ENCODE measurements at regions not wholly inside any gene's neighbourhood (a gene's known extent, or its start where the extent isn't known, plus 50 kb on each side); places are given as distances from the start of the nearest gene placed in this dataset.

- no peak for DNase-seq (ENCODE audit: low read depth)
- no peak for TF ChIP-seq CTCF (IDR thresholded peaks at IDR 0.05; ENCODE audit: low read depth, low read length, missing control alignments)
Observed at GRCh38 chr10:9965341-9965740, 1052.3 kb upstream of the CELF2 start.

GRCh38 chr10:9986786-9987185 is 1030.9 kb upstream of the CELF2 start:
- TF ChIP-seq CTCF (IDR thresholded peaks at IDR 0.05; ENCODE audit: low read depth, low read length, missing control alignments): no peak
- no peak for DNase-seq (ENCODE audit: low read depth)
- H3K4me3 ChIP-seq (ENCODE audit: low read depth, low read length): no peak overlapping the region

More at GRCh38 chr10:9965341-9965740, 1052.3 kb upstream of the CELF2 start:
- H3K4me3 ChIP-seq (ENCODE audit: low read depth, low read length): no peak overlapping the region

GRCh38 chr10:9987197-9987596 is 1030.5 kb upstream of the CELF2 start:
- DNase-seq (ENCODE audit: low read depth): no peak
- TF ChIP-seq CTCF (IDR thresholded peaks at IDR 0.05; ENCODE audit: low read depth, low read length, missing control alignments): no peak
- H3K4me3 ChIP-seq (ENCODE audit: low read depth, low read length): no peak overlapping the region

- no peak for DNase-seq (ENCODE audit: low read depth)
- TF ChIP-seq CTCF (IDR thresholded peaks at IDR 0.05; ENCODE audit: low read depth, low read length, missing control alignments): no peak
Observed at GRCh38 chr10:9992661-9993060, 1025.0 kb upstream of the CELF2 start.

GRCh38 chr10:9994131-9994530 is 1023.5 kb upstream of the CELF2 start:
- no peak for TF ChIP-seq CTCF (IDR thresholded peaks at IDR 0.05; ENCODE audit: low read depth, low read length, missing control alignments)
- H3K4me3 ChIP-seq (ENCODE audit: low read depth, low read length): no peak overlapping the region
- DNase-seq (ENCODE audit: low read depth): no peak

More at GRCh38 chr10:9992661-9993060, 1025.0 kb upstream of the CELF2 start:
- no peak overlapping the region for H3K4me3 ChIP-seq (ENCODE audit: low read depth, low read length)

- no peak for DNase-seq (ENCODE audit: low read depth)
- no peak overlapping the region for H3K4me3 ChIP-seq (ENCODE audit: low read depth, low read length)
- no peak for TF ChIP-seq CTCF (IDR thresholded peaks at IDR 0.05; ENCODE audit: low read depth, low read length, missing control alignments)
Observed at GRCh38 chr10:9999627-10000026, 1018.0 kb upstream of the CELF2 start.

- DNase-seq (ENCODE audit: low read depth): no peak
- TF ChIP-seq CTCF (IDR thresholded peaks at IDR 0.05; ENCODE audit: low read depth, low read length, missing control alignments): no peak
- H3K4me3 ChIP-seq (ENCODE audit: low read depth, low read length): no peak overlapping the region
Observed at GRCh38 chr10:10007957-10008356, 1009.7 kb upstream of the CELF2 start.
